Tibial nerve (tissue), 4 donors: ENCODE measurements at regions not wholly inside any gene's neighbourhood (a gene's known extent, or its start where the extent isn't known, plus 50 kb on each side); places are given as distances from the start of the nearest gene placed in this dataset.

Source experiments
- DNase-seq, 2 donors: peaks; one replicate each; pipeline ENCODE4 v3.0.0-alpha.2; 2019; ENCODE audit warnings: low spot score in 2 of 2
- H3K27ac ChIP-seq, 4 donors: fragments of 200-600 bp; sonication (generic) in 3 of 4; one replicate each; pipeline ENCODE4 v1.5.1; 2017 to 2019; ENCODE audit warnings: mild to moderate bottlenecking in 1 of 4
- H3K27me3 ChIP-seq, 2 donors: fragments of 200-600 bp; sonication (generic) in 1 of 2; one replicate each; pipeline versions ENCODE4 v1.5.1 to v1.6.0; 2017 to 2019
- H3K36me3 ChIP-seq, 3 donors: fragments of 200-600 bp; sonication (generic); one replicate each; pipeline ENCODE4 v1.5.1; 2018 to 2019
- H3K4me1 ChIP-seq, 4 donors: fragments of 200-600 bp; sonication (generic) in 3 of 4; one replicate each; pipeline ENCODE4 v1.5.1; 2017 to 2019
- H3K4me3 ChIP-seq, 4 donors: fragments of 200-600 bp; sonication (generic) in 3 of 4; one replicate each; pipeline ENCODE4 v1.5.1; 2017 to 2019; ENCODE audit warnings: mild to moderate bottlenecking in 1 of 4, moderate library complexity in 1 of 4
- H3K9me3 ChIP-seq, 4 donors: fragments of 200-600 bp; sonication (generic) in 3 of 4; one replicate each; pipeline ENCODE4 v1.5.1; 2017 to 2019
- CTCF ChIP-seq, 5 experiments: fragments of 200-600 bp in 3 of 5; fragments of 450-650 bp in 2 of 5; sonication (generic) in 3 of 5; IDR thresholded peaks; one replicate each; pipeline ENCODE4 v1.5.1; 2016 to 2019; ENCODE audit warnings: antibody characterized with exemption in 5 of 5, mild to moderate bottlenecking in 3 of 5, moderate library complexity in 2 of 5
- EP300 ChIP-seq, 2 donors: sonication (generic); formaldehyde crosslinking; IDR thresholded peaks; one replicate each; pipeline ENCODE4 v1.6.1; 2017; ENCODE audit warnings: antibody characterized with exemption in 2 of 2, mild to moderate bottlenecking in 1 of 2
- POLR2A ChIP-seq, 2 donors: fragments of 450-650 bp; IDR thresholded peaks; one replicate each; pipeline ENCODE4 v1.6.1; 2017; ENCODE audit warnings: antibody characterized with exemption in 2 of 2, mild to moderate bottlenecking in 2 of 2, moderate library complexity in 2 of 2
- WGBS, 2 donors: methylation state at CpG; one replicate each; pipeline ENCODE4 v1.1.5; 2018; 5-methylcytosine and 5-hydroxymethylcytosine counted together

GRCh38 chr18:76558881-76559667, 64.0 kb upstream of the ZNF516 start:
- no peak for DNase-seq
- H3K4me3 ChIP-seq, result no peak overlapping the region
- no peaks in the 10 kb centered on the region for H3K9me3 ChIP-seq
- WGBS, 2 donors, result 29 to 44% methylated on average over 17 to 18 of the region's 18 CpGs
- no peak overlapping the region for H3K27ac ChIP-seq
- H3K36me3 ChIP-seq, result no peaks in the 10 kb centered on the region
- H3K4me1 ChIP-seq, result peaks cover 0 to 11% (median 0%) of the 10 kb centered on the region in 4 donors
- no peak for TF ChIP-seq POLR2A (IDR thresholded peaks at IDR 0.05)
- TF ChIP-seq EP300 (IDR thresholded peaks at IDR 0.05), result no peak
- TF ChIP-seq CTCF (IDR thresholded peaks at IDR 0.05), result no peak
- H3K27me3 ChIP-seq, result no peaks in the 10 kb centered on the region

GRCh38 chr18:76557026-76557575, 62.1 kb upstream of the ZNF516 start:
- DNase-seq, result no peak
- Histone ChIP-seq H3K4me1 (peaks cover 0 to 12% (median 0%) of the 10 kb centered on the region in 4 donors), H3K4me3 (no peak overlapping the region), H3K36me3 (no peaks in the 10 kb centered on the region), H3K27ac (no peak overlapping the region), H3K27me3 (no peaks in the 10 kb centered on the region), H3K9me3 (no peaks in the 10 kb centered on the region)
- WGBS, 2 donors, result 61 to 79% methylated on average over 10 of the region's 10 CpGs
- TF ChIP-seq EP300 (IDR thresholded peaks at IDR 0.05) (no peak), POLR2A (IDR thresholded peaks at IDR 0.05) (no peak), CTCF (IDR thresholded peaks at IDR 0.05) (no peak)

GRCh38 chr18:76554547-76555222, 59.6 kb upstream of the ZNF516 start:
- peaks cover 0 to 12% (median 0%) of the 10 kb centered on the region in 4 donors for H3K4me1 ChIP-seq
- H3K27me3 ChIP-seq, result no peaks in the 10 kb centered on the region
- H3K4me3 ChIP-seq, result no peak overlapping the region
- no peak for TF ChIP-seq POLR2A (IDR thresholded peaks at IDR 0.05)
- no peak for TF ChIP-seq CTCF (IDR thresholded peaks at IDR 0.05)
- TF ChIP-seq EP300 (IDR thresholded peaks at IDR 0.05), result no peak
- H3K27ac ChIP-seq, result peak overlapping the region in 2 of 4 donors; percentile 9 to 47
- WGBS, 2 donors, result 74 to 77% methylated on average over 12 of the region's 12 CpGs
- no peak for DNase-seq
- H3K9me3 ChIP-seq, result no peaks in the 10 kb centered on the region
- H3K36me3 ChIP-seq, result no peaks in the 10 kb centered on the region

- H3K4me3 ChIP-seq, result no peak overlapping the region
- H3K4me1 ChIP-seq, result peaks cover 0 to 7% (median 0%) of the 10 kb centered on the region in 4 donors
- DNase-seq, result peak in 1 of 2 donors; percentile 21
- peak in 1 of 2 donors; percentile 38 for TF ChIP-seq EP300 (IDR thresholded peaks at IDR 0.05)
- TF ChIP-seq CTCF (IDR thresholded peaks at IDR 0.05), result no peak
- WGBS, 2 donors, result 41 to 57% methylated on average over 5 of the region's 5 CpGs
- H3K36me3 ChIP-seq, result no peaks in the 10 kb centered on the region
- H3K27me3 ChIP-seq, result no peaks in the 10 kb centered on the region
- H3K27ac ChIP-seq, result peak overlapping the region in 2 of 4 donors; percentile 9 to 47
- H3K9me3 ChIP-seq, result no peaks in the 10 kb centered on the region
Measured at GRCh38 chr18:76553715-76554546, 58.9 kb upstream of the ZNF516 start.
